Anterior cingulate cortex (tissue), 58 donors: ENCODE measurements at regions not wholly inside any gene's neighbourhood (a gene's known extent, or its start where the extent isn't known, plus 50 kb on each side); places are given as distances from the start of the nearest gene placed in this dataset.
"Not testable (repeated sequence)": the region's sequence is repeated elsewhere in the genome, so short reads cannot be mapped to it uniquely, and the experiment has no call there.

Experiments used
- DNase-seq, 58 donors: peaks; one replicate each; lab custom pipeline; 2025; lab: John Stamatoyannopoulos, UW

DNA sequence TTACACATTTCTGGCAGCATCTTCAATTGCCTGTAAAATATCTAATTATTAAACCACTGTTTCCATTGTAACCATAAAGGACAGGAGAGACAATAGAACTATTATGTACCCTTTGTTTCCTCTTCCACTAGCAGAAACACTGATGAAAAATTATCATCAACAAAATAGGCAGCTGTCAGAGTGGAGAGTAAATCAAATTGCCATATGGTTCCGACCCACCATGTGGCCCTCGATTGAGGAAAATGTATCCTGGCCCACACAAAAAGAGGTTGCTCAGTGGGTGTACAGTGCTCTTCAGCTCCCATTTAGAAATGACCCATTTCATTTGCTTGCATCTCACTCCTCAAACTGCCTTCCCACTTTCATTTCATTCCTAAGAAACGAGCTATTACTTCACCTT, 570.6 kb upstream of the UBE2E2 start:
- DNase-seq, result no peak

DNA sequence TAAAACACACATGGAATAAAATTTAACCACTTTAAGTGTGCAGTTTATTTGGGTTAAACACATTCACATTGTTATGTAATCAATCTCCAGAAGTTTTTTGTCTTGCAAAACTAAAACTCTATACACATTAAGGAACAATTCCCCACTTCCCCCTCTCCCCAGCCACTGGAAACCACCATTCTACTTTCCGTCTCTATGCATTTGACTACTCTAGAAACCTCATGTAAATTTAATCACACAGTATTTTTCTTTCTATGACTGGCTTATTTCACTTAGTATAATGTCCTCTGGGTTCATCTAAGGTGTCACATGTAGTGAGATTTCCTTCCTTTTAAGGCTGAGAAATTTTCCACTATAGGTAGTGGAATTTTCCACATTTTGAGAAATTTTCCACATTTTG, 568.7 kb upstream of the UBE2E2 start:
- DNase-seq, result no peak

DNA sequence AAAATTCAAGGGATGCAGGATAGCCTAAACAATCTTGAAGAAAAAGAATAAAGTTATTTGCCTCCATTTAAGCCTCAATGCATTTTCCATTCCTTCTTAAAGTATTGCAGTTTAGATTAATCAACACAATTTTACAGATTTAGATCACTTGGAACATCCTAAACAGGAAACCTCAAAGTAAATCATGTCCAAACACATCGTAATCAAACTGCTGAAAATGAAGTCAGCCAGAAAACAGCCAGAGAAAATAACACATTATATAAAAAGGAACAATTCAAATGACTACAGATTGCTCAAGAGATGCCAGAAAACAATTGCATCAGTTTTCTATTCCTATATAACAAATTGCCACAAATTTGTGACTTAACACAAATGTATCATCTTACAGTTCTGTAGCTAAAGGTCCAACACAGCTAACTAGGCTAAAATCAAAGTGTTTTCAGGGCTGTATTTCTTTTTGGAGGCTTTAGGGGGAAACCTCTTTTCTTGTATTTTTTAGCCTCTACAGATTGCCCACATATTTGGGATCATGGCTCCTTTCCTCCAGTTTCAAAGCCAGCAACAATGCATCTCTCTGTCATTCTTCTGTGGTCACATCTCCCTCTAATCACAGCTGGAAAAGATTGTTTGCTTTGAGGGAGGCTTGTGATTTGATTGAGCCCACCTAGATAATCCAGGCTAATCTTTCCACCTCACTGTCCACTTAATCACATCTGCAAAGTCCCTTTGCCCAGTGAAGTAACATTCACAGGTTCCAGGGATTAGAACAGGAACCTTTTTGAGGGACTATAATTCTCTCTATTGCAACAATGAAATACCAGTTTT, 543.3 kb upstream of the UBE2E2 start:
- no peak for DNase-seq

DNA sequence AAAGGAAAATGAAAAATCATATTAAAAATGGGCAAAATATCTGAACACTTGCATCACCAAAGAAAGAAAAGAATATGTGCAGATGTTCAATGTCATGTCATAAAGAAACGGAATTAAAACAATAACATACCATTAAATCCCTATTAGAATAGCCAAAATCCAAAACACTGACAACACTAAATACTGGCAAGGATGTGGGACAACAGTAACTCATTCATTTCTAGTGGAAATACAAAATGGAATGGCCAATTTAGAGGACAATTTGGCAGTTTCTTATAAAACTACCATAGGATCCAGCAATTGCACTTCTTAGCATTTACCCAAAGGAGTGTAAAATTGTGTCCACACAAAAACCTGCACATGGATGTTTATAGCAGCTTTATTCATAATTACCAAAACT, 542.5 kb upstream of the UBE2E2 start:
- DNase-seq, result no peak

DNA sequence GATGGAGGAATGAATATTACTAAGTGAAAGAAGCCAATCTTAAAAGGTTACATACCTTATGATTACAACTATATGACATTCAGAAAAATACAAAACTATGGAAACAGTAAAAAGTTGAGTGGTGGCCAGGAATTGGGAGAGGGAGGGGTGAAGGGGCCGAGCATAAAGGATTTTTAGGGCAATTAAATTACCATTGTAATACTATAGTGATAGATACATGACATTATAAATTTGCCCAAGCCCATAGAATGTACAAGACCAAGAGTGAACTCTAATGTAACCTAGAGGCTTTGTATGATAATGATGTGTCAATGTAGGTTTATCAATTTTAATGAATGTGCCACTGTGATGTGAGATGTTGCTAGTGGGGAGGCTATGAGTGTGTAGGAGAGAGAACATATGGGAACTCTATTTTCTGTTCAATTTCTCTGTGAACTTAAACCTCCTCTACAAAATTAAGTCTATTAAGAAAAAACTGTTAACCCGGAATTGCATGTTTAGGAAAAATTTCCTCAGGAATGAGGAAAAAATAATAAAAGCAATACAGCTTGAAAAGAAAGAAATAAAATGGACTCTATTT, 541.9 kb upstream of the UBE2E2 start:
- no peak for DNase-seq

DNA sequence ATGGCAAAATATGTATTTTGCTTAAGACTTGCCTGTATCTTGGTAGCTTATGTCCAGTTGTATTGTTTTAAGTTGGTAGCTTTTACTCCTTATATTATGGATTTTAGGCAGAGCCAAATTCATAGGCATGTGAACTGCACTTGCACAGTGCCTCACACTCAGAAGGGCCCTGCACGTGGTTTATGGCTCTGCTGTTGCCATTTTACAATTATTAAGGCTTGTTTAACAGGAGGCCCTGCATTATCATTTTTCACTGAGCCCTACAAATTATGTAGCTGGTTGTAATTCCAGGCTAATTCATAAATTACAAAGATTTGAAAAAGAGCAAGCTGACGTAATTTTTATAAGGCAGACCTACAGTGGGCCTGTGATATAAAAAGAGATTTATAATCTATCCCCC, 537.6 kb upstream of the UBE2E2 start:
- DNase-seq, result no peak

DNA sequence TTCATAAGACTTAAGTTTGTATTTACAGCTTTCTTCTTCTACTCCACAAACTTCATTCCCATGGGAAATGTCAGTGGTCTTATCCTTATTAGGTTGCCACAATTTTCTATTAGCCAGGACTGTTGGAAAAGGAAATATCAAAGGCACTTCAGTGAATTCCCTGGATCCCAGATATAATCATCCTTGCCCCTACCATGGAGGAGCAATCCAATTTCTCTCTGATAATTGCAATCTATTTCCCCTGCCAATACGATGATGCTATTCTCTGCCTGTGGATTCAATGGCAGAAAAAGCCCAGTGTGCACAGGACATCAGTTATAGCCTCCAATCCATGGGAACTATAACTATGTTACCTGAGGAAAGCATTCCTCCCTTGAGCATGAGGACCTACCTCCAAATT, 536.4 kb upstream of the UBE2E2 start:
- DNase-seq, result no peak

DNA sequence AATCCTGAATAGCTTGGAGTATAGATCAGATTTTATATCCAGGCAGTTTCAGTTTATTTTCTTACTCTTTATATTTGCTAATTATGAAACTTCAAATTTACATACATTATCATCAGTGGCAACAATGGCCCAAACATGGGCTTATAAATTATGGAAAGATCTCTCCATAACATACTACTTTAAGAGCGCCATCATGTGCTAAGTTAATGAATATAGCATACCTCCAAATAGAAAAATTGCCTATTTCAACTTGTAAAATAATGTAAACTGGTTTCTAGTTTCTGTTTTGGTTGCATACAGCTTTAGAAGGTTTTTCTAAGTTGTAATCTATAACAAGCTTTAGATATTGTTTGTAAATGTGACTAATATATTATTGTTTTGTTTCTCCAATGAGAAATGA, 531.3 kb upstream of the UBE2E2 start:
- DNase-seq, result no peak

DNA sequence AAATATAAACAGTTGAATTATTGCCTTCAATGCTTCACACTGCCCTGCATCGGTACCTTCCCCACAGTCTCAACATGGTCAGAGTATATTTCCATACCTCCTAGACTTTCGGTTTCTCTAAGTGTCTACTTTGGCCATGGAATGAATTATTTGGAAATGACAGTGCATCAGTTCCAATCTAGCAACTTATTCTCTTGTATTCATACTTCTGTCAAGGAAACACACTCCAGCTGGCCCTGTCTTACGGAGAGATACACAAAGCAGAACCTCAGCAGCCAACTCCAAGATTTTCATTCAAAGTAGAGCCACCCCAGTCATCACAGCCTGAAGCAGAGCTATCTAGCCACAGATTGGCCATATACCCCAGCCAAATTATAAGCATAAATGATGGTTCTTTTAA, 518.4 kb upstream of the UBE2E2 start:
- DNase-seq, result no peak

DNA sequence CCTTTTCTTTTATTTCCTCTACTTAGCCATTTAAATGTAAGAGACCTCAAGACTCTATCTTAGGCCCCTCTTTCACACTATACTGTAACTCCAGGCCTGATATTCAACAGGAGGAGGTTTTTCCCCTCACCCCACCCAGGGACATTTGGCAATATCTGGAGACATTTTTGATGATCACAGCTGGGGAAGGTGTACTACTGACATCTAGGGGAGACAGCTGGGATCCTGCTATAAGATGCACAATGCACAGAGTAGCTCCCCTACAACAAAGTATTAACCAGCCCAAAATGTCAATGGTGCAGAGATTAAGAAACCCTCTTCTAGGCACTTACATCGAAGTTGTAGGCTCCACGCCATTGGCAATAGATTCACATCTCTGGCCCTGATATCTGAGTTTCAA, 517.5 kb upstream of the UBE2E2 start:
- no peak for DNase-seq

DNA sequence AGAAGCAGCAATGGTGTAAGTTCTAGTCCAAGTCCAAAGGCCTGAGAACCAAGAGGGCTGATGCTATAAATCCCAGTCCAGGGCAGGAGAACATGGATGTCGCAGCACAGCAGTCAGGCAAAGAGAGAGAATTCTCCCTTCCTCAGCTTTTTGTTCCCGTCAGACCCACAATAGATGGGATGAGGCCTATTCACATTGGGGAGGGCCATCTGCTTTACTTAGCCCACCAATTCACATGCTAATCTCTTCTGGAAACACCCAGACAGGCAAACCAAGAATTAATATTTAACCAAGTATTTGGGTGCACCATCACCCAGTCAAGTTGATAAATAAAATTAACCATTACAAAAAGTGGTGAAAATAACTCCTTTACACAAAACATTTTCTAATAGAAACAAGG, 511.7 kb upstream of the UBE2E2 start:
- no peak for DNase-seq

DNA sequence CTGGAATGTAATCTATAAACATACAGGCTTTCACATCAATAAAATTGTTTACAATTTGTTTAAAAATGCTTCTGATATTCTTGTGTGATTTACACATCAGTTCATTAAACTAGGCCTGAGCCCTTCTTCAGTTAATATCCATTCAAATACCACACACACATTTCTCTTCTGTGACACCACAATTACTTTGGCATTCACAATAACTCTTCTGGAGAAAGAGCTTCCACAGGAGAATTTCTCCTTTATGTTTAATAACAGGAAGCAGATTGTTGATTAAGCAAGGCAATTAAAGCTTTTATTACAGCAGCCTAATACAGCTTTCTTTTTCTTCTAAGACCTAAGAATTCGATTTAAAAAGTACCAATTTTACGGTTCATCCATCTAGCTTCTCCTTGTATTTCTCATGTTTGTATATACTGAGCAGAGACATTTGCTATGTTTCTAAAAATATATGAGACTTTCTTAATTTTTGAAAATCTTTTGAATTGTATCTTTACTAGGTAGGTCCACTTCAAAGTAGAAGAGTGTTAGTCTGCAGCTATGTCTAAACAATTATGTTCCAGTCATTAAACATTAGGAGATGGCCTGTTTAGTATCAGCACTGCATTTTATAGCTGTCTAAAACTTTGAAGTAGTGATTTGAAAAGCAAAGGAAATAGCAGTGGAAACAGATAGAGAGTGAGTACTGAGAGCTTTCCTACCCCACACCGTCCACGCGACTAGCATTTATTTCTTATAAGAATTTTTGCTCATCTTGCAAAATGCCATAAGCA, 511.1 kb upstream of the UBE2E2 start:
- no peak for DNase-seq

DNA sequence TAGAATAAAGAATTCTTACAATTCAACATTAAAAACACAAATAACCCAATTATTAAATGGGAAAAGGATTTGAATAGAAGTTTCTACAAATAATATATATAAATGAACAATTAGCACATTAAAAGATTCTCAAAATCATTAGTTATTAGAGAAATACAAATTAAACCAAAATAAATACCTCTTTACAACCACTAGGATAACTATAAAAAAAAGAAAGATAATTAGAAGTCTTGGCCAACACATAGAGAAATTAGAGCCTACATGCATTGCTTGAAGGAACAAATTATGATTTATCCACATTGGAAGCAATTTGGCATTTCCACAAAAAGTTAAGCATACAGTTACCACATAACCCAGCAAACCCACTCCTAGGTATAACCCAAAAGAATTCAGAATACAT, 502.3 kb upstream of the UBE2E2 start:
- DNase-seq, result no peak

DNA sequence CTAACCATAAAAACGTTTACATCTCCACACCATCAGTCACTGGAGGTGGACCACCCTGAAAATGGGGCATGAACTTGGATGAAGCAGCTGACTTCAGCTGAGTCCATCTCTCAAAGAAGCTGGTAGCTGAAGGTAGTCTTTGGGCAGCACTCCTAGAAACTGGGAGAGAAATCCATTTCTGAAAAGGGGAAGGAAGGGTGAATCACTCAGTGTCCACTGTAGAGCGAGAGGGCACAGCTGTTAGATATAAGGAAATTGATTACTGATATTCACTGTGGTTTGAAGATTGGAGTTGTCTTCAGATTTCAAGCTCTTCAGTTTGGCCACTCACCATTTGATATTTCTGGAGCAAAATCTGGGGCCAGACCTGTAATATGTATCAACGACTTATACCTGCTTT, 499.0 kb upstream of the UBE2E2 start:
- no peak for DNase-seq

DNA sequence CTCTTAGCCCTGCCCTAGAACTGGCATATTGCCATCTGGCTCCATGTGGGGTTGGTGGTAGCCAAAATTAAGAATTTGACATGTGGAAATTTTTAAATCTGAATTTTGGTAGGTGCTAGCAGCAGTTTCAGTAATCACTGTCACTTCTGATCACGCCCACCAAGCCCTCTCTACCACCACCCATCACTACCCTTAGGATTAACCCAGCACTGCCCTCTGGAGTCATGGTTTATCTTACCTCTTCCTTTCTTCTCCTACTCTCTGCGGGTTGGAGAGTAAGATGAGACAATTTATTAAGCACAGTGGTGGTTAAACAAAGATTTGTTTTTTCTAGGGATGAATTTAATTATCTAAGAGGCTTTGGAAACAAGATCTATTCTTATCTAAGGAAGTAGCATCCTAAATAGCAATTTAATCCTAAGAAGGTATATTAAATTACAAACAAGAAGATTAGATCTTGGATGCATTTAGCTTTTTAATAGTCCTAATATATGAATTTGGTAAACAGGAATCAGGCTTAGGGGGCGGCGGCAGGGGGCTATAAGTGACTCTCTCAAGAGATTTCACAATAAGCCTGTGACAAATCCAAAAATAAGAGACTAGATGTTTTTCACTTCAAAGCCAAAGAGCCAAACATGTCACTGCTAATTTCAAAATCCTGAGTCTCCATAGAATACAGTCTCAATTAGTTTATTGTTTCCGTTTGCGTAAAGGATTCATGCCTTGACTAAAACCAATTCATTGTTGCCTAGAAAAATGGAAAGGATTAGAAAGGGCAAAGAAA, 498.4 kb upstream of the UBE2E2 start:
- no peak for DNase-seq

DNA sequence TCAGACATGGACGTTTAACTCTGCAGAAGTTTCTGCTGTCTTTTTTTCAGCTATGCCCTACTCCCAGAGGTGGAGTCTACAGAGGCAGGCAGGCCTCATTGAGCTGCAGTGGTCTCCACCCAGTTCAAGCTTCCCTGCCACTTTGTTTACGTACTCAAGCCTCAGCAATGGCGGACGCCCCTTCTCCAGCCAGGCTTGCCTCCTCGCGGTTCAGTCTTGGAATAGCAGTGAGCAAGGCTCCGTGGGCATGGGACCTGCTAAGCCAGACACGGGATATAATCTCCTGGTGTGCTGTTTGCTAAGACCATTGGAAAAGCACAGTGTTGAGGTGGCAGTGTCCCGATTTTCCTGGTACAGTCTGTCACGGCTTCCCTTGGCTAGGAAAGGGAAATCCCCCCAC, 496.2 kb upstream of the UBE2E2 start:
- not testable (repeated sequence) for DNase-seq

DNA sequence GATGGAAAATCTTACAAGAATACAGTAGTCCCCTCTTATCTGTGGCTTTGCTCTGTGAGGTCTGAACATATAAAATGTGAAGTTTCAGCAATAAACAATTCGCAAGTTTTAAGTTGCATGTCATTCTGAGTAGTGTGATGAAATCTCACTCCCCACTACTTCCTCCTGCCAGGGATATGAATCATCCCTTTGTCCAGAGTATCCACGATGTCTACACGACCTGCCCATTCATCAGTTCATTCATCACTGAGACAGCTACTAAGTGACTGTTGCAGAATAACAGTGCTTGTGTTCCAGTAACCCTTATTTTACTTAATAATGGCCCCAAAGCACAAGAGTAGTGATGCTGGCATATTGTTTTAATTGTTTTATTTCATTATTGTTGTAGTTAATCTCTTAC, 489.2 kb upstream of the UBE2E2 start:
- DNase-seq, result no peak

DNA sequence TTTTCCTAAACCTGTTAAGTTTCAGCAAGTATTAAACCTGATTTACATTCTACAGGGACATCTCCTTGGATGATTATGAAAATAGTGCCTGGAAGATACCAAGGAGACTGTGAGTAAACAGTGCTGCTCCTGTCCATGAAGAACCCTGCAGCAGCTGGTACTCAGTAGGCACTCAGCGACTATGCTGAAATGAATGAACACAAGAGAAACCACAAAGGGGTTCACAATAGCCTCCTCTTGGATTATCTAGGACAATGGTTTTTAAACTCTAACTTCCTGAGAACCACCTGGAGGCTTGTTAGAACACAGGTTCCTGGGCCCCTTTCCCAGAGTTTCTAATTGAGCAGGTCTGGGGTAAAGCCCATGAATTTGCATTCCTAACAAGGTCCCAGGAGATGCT, 488.4 kb upstream of the UBE2E2 start:
- DNase-seq, result no peak

DNA sequence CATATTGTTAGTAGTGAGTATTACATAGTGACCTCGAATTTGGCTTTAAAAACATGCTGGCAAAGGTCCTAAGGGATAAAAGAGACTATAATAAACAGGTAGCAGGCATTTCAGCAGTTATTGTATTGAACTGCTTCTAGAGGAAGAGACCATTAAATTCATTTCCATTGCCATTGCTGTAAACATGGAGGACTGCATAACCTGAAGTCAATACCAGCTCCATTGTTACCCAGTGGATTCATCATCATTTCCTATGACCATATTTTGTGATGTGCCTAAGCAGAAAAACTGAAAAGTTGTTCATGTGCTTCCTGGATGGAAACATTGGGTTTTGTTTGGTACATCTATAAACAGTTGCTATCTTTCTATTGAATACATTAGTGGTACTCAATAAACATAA, 482.5 kb upstream of the UBE2E2 start:
- no peak for DNase-seq

DNA sequence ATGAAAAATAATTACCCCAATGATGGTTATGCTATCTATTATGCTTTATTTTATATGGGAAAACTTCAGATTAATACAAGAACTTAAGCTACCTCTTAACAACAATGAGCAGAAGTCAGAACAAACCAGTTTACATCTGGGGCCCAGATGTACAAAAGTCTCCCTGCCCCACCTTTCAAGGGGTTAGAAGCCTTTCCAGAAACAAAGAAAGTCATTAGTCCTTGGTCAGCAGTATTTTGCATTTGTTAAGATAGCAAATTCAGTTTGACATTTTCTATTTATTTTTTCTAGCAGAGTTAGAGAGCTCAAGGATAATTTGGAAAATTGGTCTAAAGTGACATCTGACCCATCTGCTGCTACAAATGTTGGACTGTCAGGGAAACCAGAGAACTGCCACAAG, 478.7 kb upstream of the UBE2E2 start:
- DNase-seq, result no peak

DNA sequence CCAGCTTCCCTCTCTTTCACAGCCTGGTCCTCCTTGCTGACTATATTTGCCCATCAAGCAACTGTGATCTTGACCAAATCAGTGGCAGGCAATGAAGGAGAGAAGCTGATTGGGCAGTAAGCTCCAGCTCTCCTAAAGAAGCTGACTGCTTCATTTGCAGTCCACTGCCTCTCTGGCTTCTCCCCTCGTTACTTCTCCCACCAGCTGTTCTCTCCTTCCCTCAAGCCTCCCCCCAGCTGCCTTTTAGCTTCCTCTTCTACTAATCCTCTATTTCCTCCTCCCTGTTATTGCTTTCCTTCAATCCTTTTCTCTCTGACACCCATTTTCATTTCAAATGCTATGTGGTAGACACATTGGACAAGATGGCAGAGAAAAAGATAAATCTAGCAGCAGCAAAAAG, 474.7 kb upstream of the UBE2E2 start:
- no peak for DNase-seq
